Right lobe of liver (tissue), 1 donor: ENCODE measurements at regions not wholly inside any gene's neighbourhood (a gene's known extent, or its start where the extent isn't known, plus 50 kb on each side); places are given as distances from the start of the nearest gene placed in this dataset.

Experiments
- small RNA-seq, 2 experiments: library from RNA; depleted of rRNA; stranded (forward); fragments of <200 nt; gene quantifications; one replicate each; pipeline ENCODE3, GENCODE V24; 2016

Small RNAs in the stretch of these regions (small RNA-seq; reads per million reads assigned to genes)
- gene HIGD1AP4 (0 reads per million in 2 experiments), gene RN7SL807P (0 reads per million in 2 experiments)
